ENCODE measurements at regions not wholly inside any gene's neighbourhood (a gene's known extent, or its start where the extent isn't known, plus 50 kb on each side); places are given as distances from the start of the nearest gene placed in this dataset.

- TF ChIP-seq, protein P1, sequence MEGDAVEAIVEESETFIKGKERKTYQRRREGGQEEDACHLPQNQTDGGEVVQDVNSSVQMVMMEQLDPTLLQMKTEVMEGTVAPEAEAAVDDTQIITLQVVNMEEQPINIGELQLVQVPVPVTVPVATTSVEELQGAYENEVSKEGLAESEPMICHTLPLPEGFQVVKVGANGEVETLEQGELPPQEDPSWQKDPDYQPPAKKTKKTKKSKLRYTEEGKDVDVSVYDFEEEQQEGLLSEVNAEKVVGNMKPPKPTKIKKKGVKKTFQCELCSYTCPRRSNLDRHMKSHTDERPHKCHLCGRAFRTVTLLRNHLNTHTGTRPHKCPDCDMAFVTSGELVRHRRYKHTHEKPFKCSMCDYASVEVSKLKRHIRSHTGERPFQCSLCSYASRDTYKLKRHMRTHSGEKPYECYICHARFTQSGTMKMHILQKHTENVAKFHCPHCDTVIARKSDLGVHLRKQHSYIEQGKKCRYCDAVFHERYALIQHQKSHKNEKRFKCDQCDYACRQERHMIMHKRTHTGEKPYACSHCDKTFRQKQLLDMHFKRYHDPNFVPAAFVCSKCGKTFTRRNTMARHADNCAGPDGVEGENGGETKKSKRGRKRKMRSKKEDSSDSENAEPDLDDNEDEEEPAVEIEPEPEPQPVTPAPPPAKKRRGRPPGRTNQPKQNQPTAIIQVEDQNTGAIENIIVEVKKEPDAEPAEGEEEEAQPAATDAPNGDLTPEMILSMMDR (conservative IDR thresholded peaks at IDR 0.05; ENCODE audit: low read depth, low read length): no peak
- no peak for TF ChIP-seq EZH2 (IDR thresholded peaks at IDR 0.05; ENCODE audit: borderline replicate concordance, low read depth, low read length, poor library complexity, severe bottlenecking)
These were observed 1396.8 kb upstream of the LRRTM3 start for GRCh38 chr10:65528986-65529385.

Measured in A673 (cell line).